Testis (tissue), 2 donors: ENCODE measurements at regions not wholly inside any gene's neighbourhood (a gene's known extent, or its start where the extent isn't known, plus 50 kb on each side); places are given as distances from the start of the nearest gene placed in this dataset.

ENCODE experiments used
- POLR2A ChIP-seq: fragments of 450-650 bp; IDR thresholded peaks from one replicate; pipeline ENCODE4 v1.6.1; 2017; ENCODE audit warnings: antibody characterized with exemption, mild to moderate bottlenecking, moderate library complexity
- TF ChIP-seq, protein P1 (sequence below), 3 experiments: fragments of 450-650 bp in 2 of 3; fragments of 200-600 bp in 1 of 3; sonication (generic) in 1 of 3; IDR thresholded peaks; one replicate each; pipeline ENCODE4 v1.5.1; 2016 to 2019; ENCODE audit warnings: antibody characterized with exemption in 3 of 3, mild to moderate bottlenecking in 2 of 3, moderate library complexity in 1 of 3

DNA sequence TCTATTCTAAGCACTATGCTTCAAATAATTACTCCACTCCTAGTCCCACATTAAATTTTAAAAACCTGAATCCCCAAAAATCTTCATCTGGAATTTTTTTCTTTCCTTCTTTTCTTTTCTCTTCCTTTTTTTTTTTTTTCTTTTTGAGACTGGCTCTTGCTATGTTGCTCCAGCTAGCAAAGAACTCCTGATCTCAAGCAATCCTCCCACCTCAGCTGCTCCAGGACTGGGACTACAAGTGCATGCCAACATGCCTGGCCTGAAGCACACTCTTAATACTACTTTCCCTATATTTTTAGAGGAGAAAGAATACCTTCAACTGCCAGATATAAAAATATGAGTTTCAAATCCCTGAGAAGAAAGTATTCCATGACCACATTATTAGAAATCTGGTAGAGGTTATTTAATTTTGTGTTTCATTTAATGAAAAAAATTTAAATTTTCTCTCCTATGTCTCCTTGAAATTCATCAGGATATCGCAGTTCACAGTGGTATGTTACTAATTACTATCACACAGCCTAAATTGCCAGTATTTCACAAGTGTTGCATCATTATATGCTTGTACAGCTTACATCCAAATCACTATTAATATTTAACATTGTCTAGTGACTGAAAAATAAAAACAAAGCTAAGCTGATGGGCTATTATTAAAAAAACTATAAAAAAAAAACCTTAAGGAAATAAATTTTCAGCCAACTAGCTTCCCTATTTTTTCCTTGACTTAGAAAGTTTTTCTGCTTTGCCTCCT lies 227.8 kb downstream of the NAF1 start:
- TF ChIP-seq, protein P1, sequence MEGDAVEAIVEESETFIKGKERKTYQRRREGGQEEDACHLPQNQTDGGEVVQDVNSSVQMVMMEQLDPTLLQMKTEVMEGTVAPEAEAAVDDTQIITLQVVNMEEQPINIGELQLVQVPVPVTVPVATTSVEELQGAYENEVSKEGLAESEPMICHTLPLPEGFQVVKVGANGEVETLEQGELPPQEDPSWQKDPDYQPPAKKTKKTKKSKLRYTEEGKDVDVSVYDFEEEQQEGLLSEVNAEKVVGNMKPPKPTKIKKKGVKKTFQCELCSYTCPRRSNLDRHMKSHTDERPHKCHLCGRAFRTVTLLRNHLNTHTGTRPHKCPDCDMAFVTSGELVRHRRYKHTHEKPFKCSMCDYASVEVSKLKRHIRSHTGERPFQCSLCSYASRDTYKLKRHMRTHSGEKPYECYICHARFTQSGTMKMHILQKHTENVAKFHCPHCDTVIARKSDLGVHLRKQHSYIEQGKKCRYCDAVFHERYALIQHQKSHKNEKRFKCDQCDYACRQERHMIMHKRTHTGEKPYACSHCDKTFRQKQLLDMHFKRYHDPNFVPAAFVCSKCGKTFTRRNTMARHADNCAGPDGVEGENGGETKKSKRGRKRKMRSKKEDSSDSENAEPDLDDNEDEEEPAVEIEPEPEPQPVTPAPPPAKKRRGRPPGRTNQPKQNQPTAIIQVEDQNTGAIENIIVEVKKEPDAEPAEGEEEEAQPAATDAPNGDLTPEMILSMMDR (IDR thresholded peaks at IDR 0.05), result no peak
- no peak for TF ChIP-seq POLR2A
